Panc1 (cell line): ENCODE measurements at regions not wholly inside any gene's neighbourhood (a gene's known extent, or its start where the extent isn't known, plus 50 kb on each side); places are given as distances from the start of the nearest gene placed in this dataset.

Source experiments
- ATAC-seq: fragments of 200-7000 bp; cut with Tn5 transposase; 2 replicates; pipeline ENCODE4 v1.9.1; 2020; ENCODE audit warnings: mild to moderate bottlenecking, moderate library complexity
- BruUV-seq: library from RNA; stranded (reverse); fragments of 400-500 nt; replicated peaks from 2 replicates; lab custom pipeline; 2021; lab: Mats Ljungman, UMichigan
- CTCF ChIA-PET: fragments of 300-600 bp; sonication (Branson Sonifier 250); formaldehyde crosslinking; loops from one replicate; lab custom pipeline; 2022; ENCODE audit warnings: antibody characterized with exemption; lab: Charles Lee
- POLR2A ChIA-PET: fragments of 300-600 bp; sonication (Branson Sonifier 250); formaldehyde crosslinking; loops from one replicate; lab custom pipeline; 2022; ENCODE audit warnings: antibody characterized with exemption; lab: Charles Lee
- DNase-seq: peaks from one replicate; pipeline ENCODE4 v3.0.0-alpha.2; 2010; ENCODE audit warnings: low read depth, low spot score
- H3K27ac ChIP-seq: 2 replicates; pipeline ENCODE4 v1.5.1; 2011; ENCODE audit warnings: mild to moderate bottlenecking, low read length, inconsistent platforms
- H3K27me3 ChIP-seq: fragments of 200-500 bp; sonication (Bioruptor generic); 2 replicates; pipeline ENCODE4 v1.6.0; 2014; ENCODE audit warnings: low read length, inconsistent platforms; ENCODE audit not compliant: control insufficient read depth, insufficient read depth
- H3K36me3 ChIP-seq: fragments of 200-500 bp; sonication (Bioruptor generic); 2 replicates; pipeline ENCODE4 v1.5.1; 2014; ENCODE audit warnings: inconsistent platforms, mild to moderate bottlenecking, low read length, moderate library complexity; ENCODE audit not compliant: control insufficient read depth, insufficient read depth
- H3K4me1 ChIP-seq: 2 replicates; pipeline ENCODE4 v1.5.1; 2011; ENCODE audit warnings: inconsistent platforms, mild to moderate bottlenecking, low read length, moderate library complexity; ENCODE audit not compliant: control insufficient read depth, insufficient read depth
- H3K4me3 ChIP-seq, 2 experiments: 2 replicates each; pipeline ENCODE4 v1.5.1; 2011 to 2012; ENCODE audit warnings: low read depth in 2 of 2, low read length in 2 of 2, mild to moderate bottlenecking in 2 of 2, inconsistent platforms in 1 of 2, moderate library complexity in 1 of 2
- H3K9me3 ChIP-seq: fragments of 200-500 bp; sonication (Bioruptor generic); 2 replicates; pipeline ENCODE4 v1.5.1; 2014; ENCODE audit warnings: low read depth, mild to moderate bottlenecking, inconsistent platforms, low read length, moderate library complexity; ENCODE audit not compliant: control insufficient read depth, insufficient read depth
- POLR2AphosphoS5 ChIP-seq: IDR thresholded peaks from 2 replicates; pipeline ENCODE4 v1.6.1; 2012; ENCODE audit warnings: mild to moderate bottlenecking, low read depth, low read length, moderate library complexity
- SIN3A ChIP-seq: IDR thresholded peaks from 2 replicates; pipeline ENCODE4 v1.6.1; 2012; ENCODE audit warnings: low read depth, mild to moderate bottlenecking, low read length, moderate library complexity, borderline replicate concordance; ENCODE audit not compliant: insufficient read depth
- TCF7L2 ChIP-seq: IDR thresholded peaks from 2 replicates; pipeline ENCODE4 v1.6.1; 2011; ENCODE audit warnings: mild to moderate bottlenecking, low read depth, low read length, inconsistent platforms
- in situ Hi-C: cut with HindIII; loops from 2 replicates; pipeline ENCODE4 v1.10.0; 2016; ENCODE audit warnings: low sequenced_read_pairs, low pct_unique_long_range_greater_than_20kb
- intact Hi-C: fragments of 100-400 bp; cut with micrococcal nuclease; formaldehyde crosslinking; loops from one replicate; pipeline ENCODE4 v1.10.0; 2022; ENCODE audit not compliant: unreplicated experiment
- TF ChIP-seq, protein P1 (sequence below), 2 experiments: IDR thresholded peaks; 2 replicates each; pipeline ENCODE4 v1.6.1; 2011 to 2012; ENCODE audit warnings: low read depth in 2 of 2, control low read depth in 1 of 2, low read length in 1 of 2, mild to moderate bottlenecking in 1 of 2, moderate library complexity in 1 of 2; ENCODE audit not compliant: insufficient read depth in 1 of 2
- TF ChIP-seq, protein P2 (sequence below): fragments of 450-650 bp; IDR thresholded peaks from 2 replicates; pipeline ENCODE4 v1.5.1; 2017; ENCODE audit warnings: mild to moderate bottlenecking

DNA sequence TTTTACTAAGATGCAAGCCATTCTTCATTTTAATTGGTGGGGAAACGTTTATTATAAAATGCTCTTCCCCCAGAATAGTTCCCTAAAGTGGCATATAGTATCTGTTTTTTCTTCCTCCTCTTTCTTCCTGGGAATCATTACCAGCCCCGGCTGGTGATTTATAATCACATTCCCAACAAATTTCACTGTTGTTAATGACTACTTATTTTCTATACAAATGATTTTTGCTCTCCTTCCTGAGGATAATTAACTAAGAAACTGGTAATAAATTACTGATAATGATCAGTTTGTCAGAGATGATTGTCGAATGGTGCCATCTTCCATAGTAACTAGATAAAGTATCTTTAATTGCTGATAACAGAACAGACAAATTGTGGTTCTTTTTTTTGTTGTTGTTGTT lies 785.5 kb upstream of the RBFOX1 start:
- ATAC-seq (no peak), DNase-seq (no peak)
- ChIA-PET POLR2A (interaction anchor here (0.6 kb wide), 1 partner anchor 267 kb away, joined by 3 read pairs; no protein-coding TSS in a partner anchor), CTCF (no interaction called here)
- H3K4me1 ChIP-seq = no peaks in the 10 kb centered on the region
- intact Hi-C loops (no loop called here), in situ Hi-C loops (no loop called here)
- H3K9me3 ChIP-seq = no peaks in the 10 kb centered on the region
- no peaks in the 10 kb centered on the region for H3K36me3 ChIP-seq
- H3K4me3 ChIP-seq = no peak overlapping the region
- no TSS peak for BruUV-seq
- no peak overlapping the region for H3K27ac ChIP-seq
- TF ChIP-seq POLR2AphosphoS5 (no peak), TCF7L2 (no peak), SIN3A (no peak)
- TF ChIP-seq, protein P1, sequence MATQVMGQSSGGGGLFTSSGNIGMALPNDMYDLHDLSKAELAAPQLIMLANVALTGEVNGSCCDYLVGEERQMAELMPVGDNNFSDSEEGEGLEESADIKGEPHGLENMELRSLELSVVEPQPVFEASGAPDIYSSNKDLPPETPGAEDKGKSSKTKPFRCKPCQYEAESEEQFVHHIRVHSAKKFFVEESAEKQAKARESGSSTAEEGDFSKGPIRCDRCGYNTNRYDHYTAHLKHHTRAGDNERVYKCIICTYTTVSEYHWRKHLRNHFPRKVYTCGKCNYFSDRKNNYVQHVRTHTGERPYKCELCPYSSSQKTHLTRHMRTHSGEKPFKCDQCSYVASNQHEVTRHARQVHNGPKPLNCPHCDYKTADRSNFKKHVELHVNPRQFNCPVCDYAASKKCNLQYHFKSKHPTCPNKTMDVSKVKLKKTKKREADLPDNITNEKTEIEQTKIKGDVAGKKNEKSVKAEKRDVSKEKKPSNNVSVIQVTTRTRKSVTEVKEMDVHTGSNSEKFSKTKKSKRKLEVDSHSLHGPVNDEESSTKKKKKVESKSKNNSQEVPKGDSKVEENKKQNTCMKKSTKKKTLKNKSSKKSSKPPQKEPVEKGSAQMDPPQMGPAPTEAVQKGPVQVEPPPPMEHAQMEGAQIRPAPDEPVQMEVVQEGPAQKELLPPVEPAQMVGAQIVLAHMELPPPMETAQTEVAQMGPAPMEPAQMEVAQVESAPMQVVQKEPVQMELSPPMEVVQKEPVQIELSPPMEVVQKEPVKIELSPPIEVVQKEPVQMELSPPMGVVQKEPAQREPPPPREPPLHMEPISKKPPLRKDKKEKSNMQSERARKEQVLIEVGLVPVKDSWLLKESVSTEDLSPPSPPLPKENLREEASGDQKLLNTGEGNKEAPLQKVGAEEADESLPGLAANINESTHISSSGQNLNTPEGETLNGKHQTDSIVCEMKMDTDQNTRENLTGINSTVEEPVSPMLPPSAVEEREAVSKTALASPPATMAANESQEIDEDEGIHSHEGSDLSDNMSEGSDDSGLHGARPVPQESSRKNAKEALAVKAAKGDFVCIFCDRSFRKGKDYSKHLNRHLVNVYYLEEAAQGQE (IDR thresholded peaks at IDR 0.05; ENCODE audit: insufficient read depth in 1 of 2, low read depth in 2 of 2, low read length in 1 of 2) = no peak
- TF ChIP-seq, protein P2, sequence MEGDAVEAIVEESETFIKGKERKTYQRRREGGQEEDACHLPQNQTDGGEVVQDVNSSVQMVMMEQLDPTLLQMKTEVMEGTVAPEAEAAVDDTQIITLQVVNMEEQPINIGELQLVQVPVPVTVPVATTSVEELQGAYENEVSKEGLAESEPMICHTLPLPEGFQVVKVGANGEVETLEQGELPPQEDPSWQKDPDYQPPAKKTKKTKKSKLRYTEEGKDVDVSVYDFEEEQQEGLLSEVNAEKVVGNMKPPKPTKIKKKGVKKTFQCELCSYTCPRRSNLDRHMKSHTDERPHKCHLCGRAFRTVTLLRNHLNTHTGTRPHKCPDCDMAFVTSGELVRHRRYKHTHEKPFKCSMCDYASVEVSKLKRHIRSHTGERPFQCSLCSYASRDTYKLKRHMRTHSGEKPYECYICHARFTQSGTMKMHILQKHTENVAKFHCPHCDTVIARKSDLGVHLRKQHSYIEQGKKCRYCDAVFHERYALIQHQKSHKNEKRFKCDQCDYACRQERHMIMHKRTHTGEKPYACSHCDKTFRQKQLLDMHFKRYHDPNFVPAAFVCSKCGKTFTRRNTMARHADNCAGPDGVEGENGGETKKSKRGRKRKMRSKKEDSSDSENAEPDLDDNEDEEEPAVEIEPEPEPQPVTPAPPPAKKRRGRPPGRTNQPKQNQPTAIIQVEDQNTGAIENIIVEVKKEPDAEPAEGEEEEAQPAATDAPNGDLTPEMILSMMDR = no peak
- no peaks in the 10 kb centered on the region for H3K27me3 ChIP-seq

DNA sequence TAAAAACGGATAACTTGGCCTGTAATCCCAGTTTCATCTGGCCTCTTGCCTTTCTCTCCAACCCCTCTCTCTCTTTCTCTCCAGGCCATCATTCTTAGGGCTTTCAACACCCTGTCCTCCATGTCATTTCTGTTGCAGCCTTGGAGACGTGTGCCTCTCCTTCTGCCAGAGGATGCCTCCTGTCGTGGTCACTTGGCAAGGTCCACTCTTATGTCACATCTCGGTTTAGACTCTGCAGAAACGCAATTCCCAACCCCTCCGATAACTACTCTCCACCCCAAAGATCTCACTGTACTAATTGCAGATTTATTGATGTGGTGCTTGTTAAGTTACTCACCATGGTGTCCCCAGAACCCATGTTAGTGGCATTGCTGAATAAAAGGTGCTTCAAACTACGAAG lies 787.3 kb upstream of the RBFOX1 start:
- H3K27me3 ChIP-seq = no peaks in the 10 kb centered on the region
- intact Hi-C loops = no loop called here
- ChIA-PET POLR2A (no interaction called here), CTCF (no interaction called here)
- H3K4me3 ChIP-seq = no peak overlapping the region
- no peaks in the 10 kb centered on the region for H3K36me3 ChIP-seq
- H3K9me3 ChIP-seq = no peaks in the 10 kb centered on the region
- no peaks in the 10 kb centered on the region for H3K4me1 ChIP-seq
- no peak for DNase-seq
- in situ Hi-C loops = no loop called here
- H3K27ac ChIP-seq = no peak overlapping the region
- no TSS peak for BruUV-seq
- no peak for ATAC-seq
- TF ChIP-seq POLR2AphosphoS5 = no peak
- TF ChIP-seq, protein P2 = no peak
- TF ChIP-seq TCF7L2 = no peak
- no peak for TF ChIP-seq SIN3A
- TF ChIP-seq, protein P1 (IDR thresholded peaks at IDR 0.05; ENCODE audit: insufficient read depth in 1 of 2, low read depth in 2 of 2, low read length in 1 of 2) = no peak
